Mesenchymal stem cell (in vitro differentiated cells and primary cell): ENCODE measurements at regions not wholly inside any gene's neighbourhood (a gene's known extent, or its start where the extent isn't known, plus 50 kb on each side); places are given as distances from the start of the nearest gene placed in this dataset.
A peak's percentile ranks its signal among the peaks of the same experiment; 100 is the strongest.

Experiments
- DNase-seq: peaks from one replicate; pipeline ENCODE4 v3.0.0-alpha.2; 2013
- H2AFZ ChIP-seq: one replicate; pipeline ENCODE4 v1.6.1; 2013; ENCODE audit warnings: low read depth, mild to moderate bottlenecking, control low read depth, inconsistent platforms, low read length, moderate library complexity
- H2AK5ac ChIP-seq: 2 replicates; pipeline ENCODE4 v1.6.1; 2013; ENCODE audit warnings: low read length, moderate library complexity, mild to moderate bottlenecking, inconsistent platforms; ENCODE audit not compliant: severe bottlenecking
- H2BK120ac ChIP-seq: one replicate; pipeline ENCODE4 v1.6.1; 2013; ENCODE audit warnings: low read depth, mild to moderate bottlenecking, inconsistent platforms, low read length, moderate library complexity
- H2BK12ac ChIP-seq, 2 experiments: one replicate each; pipeline ENCODE4 v1.6.1; 2013; ENCODE audit warnings: inconsistent platforms in 2 of 2, low read length in 2 of 2, mild to moderate bottlenecking in 2 of 2, moderate library complexity in 2 of 2, control low read depth in 1 of 2
- H2BK15ac ChIP-seq: one replicate; pipeline ENCODE4 v1.6.1; 2013; ENCODE audit warnings: mild to moderate bottlenecking, low read depth, inconsistent platforms; ENCODE audit not compliant: poor library complexity, severe bottlenecking
- H2BK5ac ChIP-seq: 2 replicates; pipeline ENCODE4 v1.6.1; 2013; ENCODE audit warnings: low read depth, mild to moderate bottlenecking, low read length, control low read depth, inconsistent platforms; ENCODE audit not compliant: poor library complexity, severe bottlenecking
- H3K14ac ChIP-seq, 2 experiments: one replicate each; pipeline ENCODE4 v1.6.1; 2013; ENCODE audit warnings: inconsistent platforms in 2 of 2, low read length in 2 of 2, control low read depth in 1 of 2, mild to moderate bottlenecking in 1 of 2, moderate library complexity in 1 of 2
- H3K18ac ChIP-seq, 2 experiments: one replicate each; pipeline ENCODE4 v1.6.1; 2013; ENCODE audit warnings: inconsistent platforms in 2 of 2, low read length in 2 of 2, control low read depth in 1 of 2, low read depth in 1 of 2, mild to moderate bottlenecking in 1 of 2
- H3K23ac ChIP-seq, 2 experiments: one replicate each; pipeline ENCODE4 v1.6.1; 2013; ENCODE audit warnings: inconsistent platforms in 2 of 2, low read length in 2 of 2, mild to moderate bottlenecking in 2 of 2, moderate library complexity in 2 of 2, control low read depth in 1 of 2
- H3K27ac ChIP-seq: 2 replicates; pipeline ENCODE4 v1.5.1; 2013; ENCODE audit warnings: mild to moderate bottlenecking, moderate library complexity, low read length, control low read depth, inconsistent platforms; ENCODE audit not compliant: poor library complexity, severe bottlenecking
- H3K27me3 ChIP-seq, 2 experiments: 2 replicates each; pipeline versions ENCODE4 v1.6.1 to v1.7.0; 2013; ENCODE audit warnings: low read length in 2 of 2, mild to moderate bottlenecking in 2 of 2, moderate library complexity in 2 of 2, control low read depth in 1 of 2, inconsistent platforms in 1 of 2; ENCODE audit not compliant: control insufficient read depth in 1 of 2, insufficient read depth in 1 of 2
- H3K36me3 ChIP-seq, 2 experiments: 2 replicates each; pipeline versions ENCODE4 v1.6.1 to v1.7.0; 2013; ENCODE audit warnings: low read length in 2 of 2, control low read depth in 1 of 2, inconsistent platforms in 1 of 2, low read depth in 1 of 2, mild to moderate bottlenecking in 1 of 2; ENCODE audit not compliant: insufficient read depth in 2 of 2, control insufficient read depth in 1 of 2
- H3K4ac ChIP-seq, 2 experiments: one replicate each; pipeline ENCODE4 v1.6.1; 2013; ENCODE audit warnings: inconsistent platforms in 2 of 2, low read length in 2 of 2, mild to moderate bottlenecking in 2 of 2, moderate library complexity in 2 of 2, control low read depth in 1 of 2, low read depth in 1 of 2
- H3K4me1 ChIP-seq: 2 replicates; pipeline ENCODE4 v1.6.1; 2013; ENCODE audit warnings: low read depth, low read length, control low read depth; ENCODE audit not compliant: control insufficient read depth, insufficient read depth
- H3K4me2 ChIP-seq: 2 replicates; pipeline ENCODE4 v1.6.1; 2013; ENCODE audit warnings: low read length, mild to moderate bottlenecking, inconsistent platforms; ENCODE audit not compliant: poor library complexity, severe bottlenecking
- H3K4me3 ChIP-seq, 2 experiments: 2 replicates each; pipeline versions ENCODE4 v1.5.1 to v1.7.0; 2013; ENCODE audit warnings: low read length in 2 of 2, mild to moderate bottlenecking in 2 of 2, control low read depth in 1 of 2, low read depth in 1 of 2; ENCODE audit not compliant: insufficient read depth in 1 of 2
- H3K79me1 ChIP-seq: replicated peaks from 2 replicates; pipeline ENCODE4 v1.6.1; 2013; ENCODE audit warnings: mild to moderate bottlenecking, control low read depth, low read length, inconsistent platforms; ENCODE audit not compliant: poor library complexity, severe bottlenecking
- H3K9ac ChIP-seq: 2 replicates; pipeline ENCODE4 v1.7.0; 2013; ENCODE audit warnings: mild to moderate bottlenecking, low read length, moderate library complexity
- H3K9me3 ChIP-seq: 2 replicates; pipeline ENCODE4 v1.7.0; 2013; ENCODE audit warnings: mild to moderate bottlenecking, low read length; ENCODE audit not compliant: control insufficient read depth
- H4K8ac ChIP-seq: one replicate; pipeline ENCODE4 v1.6.1; 2013; ENCODE audit warnings: inconsistent platforms, mild to moderate bottlenecking, low read length, moderate library complexity
- H4K91ac ChIP-seq: one replicate; pipeline ENCODE4 v1.6.1; 2013; ENCODE audit warnings: mild to moderate bottlenecking, low read length, inconsistent platforms
- WGBS: methylation state at CpG from one replicate; pipeline ENCODE4 v1.1.7; 2013; ENCODE audit warnings: mixed read lengths; 5-methylcytosine and 5-hydroxymethylcytosine counted together

DNA sequence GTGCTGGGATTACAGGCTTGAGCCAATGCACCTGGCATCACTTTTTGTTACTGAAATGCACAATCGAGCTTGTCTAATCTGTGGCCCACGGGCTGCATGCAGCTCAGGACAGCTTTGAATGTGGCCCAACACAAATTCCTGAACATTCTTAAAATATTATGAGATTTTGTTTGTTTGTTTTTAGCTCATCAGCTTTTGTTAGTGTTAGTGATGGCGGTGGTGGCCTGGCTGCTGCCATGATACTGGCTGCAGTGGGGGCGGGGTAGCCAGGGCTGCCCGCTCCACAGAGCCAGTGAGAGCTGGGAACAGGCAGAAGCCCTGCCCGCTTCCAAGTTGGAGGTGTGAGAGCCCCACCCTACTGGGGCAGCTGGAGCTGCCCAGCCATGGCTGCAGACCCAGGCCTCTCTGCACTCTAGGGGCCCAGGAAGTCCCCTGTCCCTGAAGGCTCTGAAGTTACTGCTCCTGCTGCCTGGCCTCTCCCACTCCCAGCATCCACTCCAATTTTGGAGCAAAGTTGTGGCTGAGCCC lies 76.6 kb upstream of the SHB start:
- Histone ChIP-seq H2BK15ac (peak overlapping the region; percentile 85), H3K4ac (peak overlapping the region in 1 of 2 experiments; percentile 37), H2AK5ac (peak overlapping the region; percentile 53), H3K23ac (no peak overlapping the region), H3K79me1 (no peaks in the 10 kb centered on the region), H3K36me3 (no peaks in the 10 kb centered on the region), H3K9ac (no peak overlapping the region), H4K91ac (peak overlapping the region; percentile 54), H2BK5ac (no peak overlapping the region), H2BK12ac (no peak overlapping the region), H3K4me2 (no peak overlapping the region), H2BK120ac (no peak overlapping the region), H3K4me1 (peaks cover 18% of the 10 kb centered on the region), H2AFZ (no peak overlapping the region), H4K8ac (peak overlapping the region; percentile 50), H3K4me3 (no peak overlapping the region), H3K14ac (no peak overlapping the region), H3K27me3 (peaks cover 0 to 32% of the 10 kb centered on the region in 2 experiments), H3K9me3 (no peaks in the 10 kb centered on the region), H3K18ac (peak overlapping the region in 1 of 2 experiments; percentile 37), H3K27ac (no peak overlapping the region)
- DNase-seq = no peak
- WGBS = 79% methylated on average over 5 of the region's 6 CpGs

DNA sequence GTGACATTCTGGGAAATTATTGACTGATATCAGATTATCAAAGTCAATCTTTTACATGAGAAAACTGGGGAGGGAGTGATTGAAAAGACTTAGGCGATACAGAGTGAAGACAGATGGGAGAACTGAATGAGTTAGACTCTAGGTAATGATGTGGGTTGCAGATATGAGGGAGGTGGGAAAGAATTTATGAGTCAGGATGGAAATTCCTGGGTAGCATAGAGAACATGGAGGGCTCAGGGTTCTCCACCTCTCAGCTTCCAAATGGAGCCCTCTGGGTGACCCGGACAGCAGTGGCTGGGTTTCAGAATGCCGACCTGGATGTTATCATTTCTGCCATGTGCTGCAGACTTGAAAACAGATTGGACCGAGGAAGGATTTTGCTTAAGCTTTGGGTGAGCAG lies 75.4 kb upstream of the SHB start:
- H3K18ac ChIP-seq = no peak overlapping the region
- H3K9ac ChIP-seq = no peak overlapping the region
- no peak overlapping the region for H4K8ac ChIP-seq
- H3K4ac ChIP-seq = no peak overlapping the region
- no peak overlapping the region for H3K14ac ChIP-seq
- H3K27me3 ChIP-seq = peaks cover 0 to 32% of the 10 kb centered on the region in 2 experiments
- H3K27ac ChIP-seq = peak overlapping the region; percentile 31
- H3K79me1 ChIP-seq = no peaks in the 10 kb centered on the region
- H3K4me2 ChIP-seq = no peak overlapping the region
- no peak overlapping the region for H2BK120ac ChIP-seq
- no peak overlapping the region for H2AFZ ChIP-seq
- H3K9me3 ChIP-seq = no peaks in the 10 kb centered on the region
- no peak overlapping the region for H3K4me3 ChIP-seq
- no peak overlapping the region for H2AK5ac ChIP-seq
- H3K4me1 ChIP-seq = peaks cover 18% of the 10 kb centered on the region
- WGBS = 36% methylated on average over 3 of the region's 4 CpGs
- no peak overlapping the region for H2BK12ac ChIP-seq
- no peak overlapping the region for H2BK5ac ChIP-seq
- H3K23ac ChIP-seq = no peak overlapping the region
- peak; percentile 66 for DNase-seq
- no peak overlapping the region for H2BK15ac ChIP-seq
- H3K36me3 ChIP-seq = no peaks in the 10 kb centered on the region
- H4K91ac ChIP-seq = no peak overlapping the region

DNA sequence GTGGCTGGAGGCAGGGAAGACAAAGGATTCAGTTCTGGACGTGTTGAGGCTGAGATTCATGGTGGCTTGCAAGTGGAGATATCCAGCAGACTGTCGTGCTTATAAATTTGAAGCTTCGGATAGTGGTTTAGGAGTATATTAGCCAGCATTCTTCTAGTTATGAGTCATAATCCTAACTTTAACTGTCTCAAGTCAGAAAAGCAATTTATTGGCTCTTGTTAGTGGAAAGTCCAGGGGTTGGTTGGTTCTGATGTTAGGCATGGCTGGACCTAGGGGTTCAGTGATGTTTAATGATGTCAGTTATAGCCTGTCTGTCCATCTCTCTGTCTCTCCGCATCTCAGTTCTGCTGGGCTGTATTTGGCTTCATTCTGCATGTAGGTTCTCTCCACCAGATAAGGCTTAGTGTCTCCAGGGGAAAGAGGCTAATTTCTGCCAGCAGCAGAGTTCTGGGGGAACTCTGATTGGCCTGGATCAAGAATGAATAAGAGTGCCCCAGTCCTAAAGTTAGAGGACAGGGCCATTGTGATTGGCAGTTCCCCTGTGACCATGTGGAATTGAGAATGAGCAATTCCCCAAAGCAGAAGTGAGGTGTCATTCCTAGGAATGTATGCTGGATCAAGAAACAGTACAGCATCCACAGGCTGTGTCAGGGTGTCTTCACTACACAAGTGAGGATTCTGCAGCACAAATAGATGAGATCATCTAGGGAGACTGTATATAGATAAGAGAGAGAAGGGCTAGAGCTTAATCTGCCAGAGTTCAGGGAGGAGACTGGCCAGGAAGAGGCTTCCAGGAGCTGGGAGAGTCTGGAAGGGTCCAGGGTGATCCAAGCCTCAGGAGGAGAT lies 72.9 kb upstream of the SHB start:
- Histone ChIP-seq H3K18ac (peak overlapping the region; percentile 45 to 50), H3K4me2 (peak overlapping the region; percentile 31), H2BK12ac (peak overlapping the region in 1 of 2 experiments; percentile 68), H3K36me3 (no peaks in the 10 kb centered on the region), H2BK5ac (peak overlapping the region; percentile 32), H4K91ac (no peak overlapping the region), H2BK120ac (no peak overlapping the region), H3K79me1 (no peaks in the 10 kb centered on the region), H2BK15ac (no peak overlapping the region), H3K4me3 (peak overlapping the region in 1 of 2 experiments; percentile 60), H3K9ac (peak overlapping the region; percentile 32), H3K14ac (no peak overlapping the region), H3K23ac (no peak overlapping the region), H2AFZ (no peak overlapping the region), H4K8ac (peak overlapping the region; percentile 56), H3K27me3 (peaks cover 0 to 37% of the 10 kb centered on the region in 2 experiments), H3K4ac (no peak overlapping the region), H3K9me3 (no peaks in the 10 kb centered on the region), H3K27ac (peak overlapping the region; percentile 95), H2AK5ac (peak overlapping the region; percentile 57), H3K4me1 (peaks cover 18% of the 10 kb centered on the region)
- DNase-seq = peak; percentile 82
- 30% methylated on average over 2 of the region's 4 CpGs for WGBS

DNA sequence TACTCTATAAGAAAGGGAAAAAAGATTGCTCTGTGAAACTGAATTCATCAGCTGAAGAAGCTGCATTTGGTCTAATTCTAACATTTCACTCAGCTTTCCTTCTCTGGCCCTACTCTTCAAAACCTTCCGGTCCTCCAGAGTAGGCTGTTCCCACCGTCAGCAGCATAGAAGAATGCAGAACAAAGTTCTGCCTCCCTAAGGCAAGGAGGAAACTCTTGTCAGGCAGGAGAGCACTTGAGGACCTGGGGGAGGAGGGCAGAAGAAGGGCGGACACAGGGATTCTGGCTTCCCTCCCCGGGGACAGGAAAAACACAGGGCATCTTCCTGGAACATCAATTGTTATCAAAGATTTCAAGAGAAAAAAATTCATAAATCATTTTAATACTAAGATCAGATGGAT lies 69.2 kb upstream of the SHB start:
- Histone ChIP-seq H3K4me1 (peaks cover 10% of the 10 kb centered on the region), H2BK5ac (no peak overlapping the region), H3K18ac (no peak overlapping the region), H4K91ac (no peak overlapping the region), H3K27me3 (peaks cover 14 to 66% of the 10 kb centered on the region in 2 experiments), H3K23ac (no peak overlapping the region), H3K79me1 (no peaks in the 10 kb centered on the region), H3K9me3 (no peaks in the 10 kb centered on the region), H2AFZ (no peak overlapping the region), H2BK120ac (no peak overlapping the region), H3K4me2 (no peak overlapping the region), H2BK12ac (no peak overlapping the region), H3K4ac (no peak overlapping the region), H3K27ac (no peak overlapping the region), H3K36me3 (no peaks in the 10 kb centered on the region), H2AK5ac (no peak overlapping the region), H2BK15ac (no peak overlapping the region), H3K9ac (no peak overlapping the region), H3K14ac (no peak overlapping the region), H4K8ac (no peak overlapping the region), H3K4me3 (no peak overlapping the region)
- 79% methylated on average over 3 of the region's 4 CpGs for WGBS
- DNase-seq = no peak
